HEK293 (cell line): ENCODE measurements at regions not wholly inside any gene's neighbourhood (a gene's known extent, or its start where the extent isn't known, plus 50 kb on each side); places are given as distances from the start of the nearest gene placed in this dataset.

Experiments used
- GLIS1 ChIP-seq: fragments of 450-650 bp; formaldehyde crosslinking; IDR thresholded peaks from 2 replicates; pipeline ENCODE4 v1.5.1; 2016; ENCODE audit warnings: missing biosample characterization, missing genetic modification characterization
- HOXC10 ChIP-seq: sonication (generic); formaldehyde crosslinking; IDR thresholded peaks from 2 replicates; pipeline ENCODE4 v1.8.1; 2023; ENCODE audit warnings: mild to moderate bottlenecking, missing genetic modification reagents
- SETDB1 ChIP-seq: IDR thresholded peaks from one replicate; pipeline ENCODE4 v1.6.1; 2017; ENCODE audit warnings: mild to moderate bottlenecking, low read length, moderate library complexity, mixed read lengths; ENCODE audit not compliant: insufficient read length
- SP3 ChIP-seq: fragments of 450-650 bp; formaldehyde crosslinking; IDR thresholded peaks from 2 replicates; pipeline ENCODE4 v1.5.1; 2016; ENCODE audit warnings: missing biosample characterization, missing genetic modification characterization
- YY2 ChIP-seq: fragments of 450-650 bp; formaldehyde crosslinking; IDR thresholded peaks from 2 replicates; pipeline ENCODE4 v1.5.1; 2016; ENCODE audit warnings: missing biosample characterization, missing genetic modification characterization
- ZBTB1 ChIP-seq: fragments of 450-650 bp; formaldehyde crosslinking; IDR thresholded peaks from 2 replicates; pipeline ENCODE4 v1.5.1; 2016; ENCODE audit warnings: missing biosample characterization, missing genetic modification characterization
- ZBTB11 ChIP-seq: fragments of 450-650 bp; formaldehyde crosslinking; conservative IDR thresholded peaks from 2 replicates; pipeline ENCODE4 v1.5.1; 2016; ENCODE audit warnings: low read depth, missing biosample characterization, missing genetic modification characterization
- ZFP3 ChIP-seq: fragments of 450-650 bp; formaldehyde crosslinking; IDR thresholded peaks from 2 replicates; pipeline ENCODE4 v1.5.1; 2016; ENCODE audit warnings: low read depth, missing biosample characterization, missing genetic modification characterization
- ZFP41 ChIP-seq: fragments of 450-650 bp; formaldehyde crosslinking; IDR thresholded peaks from 2 replicates; pipeline ENCODE4 v1.5.1; 2016; ENCODE audit warnings: missing biosample characterization, missing genetic modification characterization, borderline replicate concordance
- ZNF121 ChIP-seq: fragments of 450-650 bp; formaldehyde crosslinking; IDR thresholded peaks from 2 replicates; pipeline ENCODE4 v1.5.1; 2016; ENCODE audit warnings: missing biosample characterization, missing genetic modification characterization
- ZNF16 ChIP-seq: fragments of 450-650 bp; formaldehyde crosslinking; IDR thresholded peaks from 2 replicates; pipeline ENCODE4 v1.5.1; 2016; ENCODE audit warnings: low read depth, missing biosample characterization, missing genetic modification characterization
- ZNF175 ChIP-seq: fragments of 450-650 bp; formaldehyde crosslinking; IDR thresholded peaks from 2 replicates; pipeline ENCODE4 v1.5.1; 2016; ENCODE audit warnings: missing biosample characterization, missing genetic modification characterization
- ZNF211 ChIP-seq: fragments of 450-650 bp; formaldehyde crosslinking; IDR thresholded peaks from 2 replicates; pipeline ENCODE4 v1.5.1; 2016; ENCODE audit warnings: low read depth, missing biosample characterization, missing genetic modification characterization
- ZNF214 ChIP-seq: fragments of 450-650 bp; formaldehyde crosslinking; IDR thresholded peaks from 2 replicates; pipeline ENCODE4 v1.5.1; 2017; ENCODE audit warnings: missing biosample characterization, mild to moderate bottlenecking, missing genetic modification characterization, borderline replicate concordance
- ZNF248 ChIP-seq: fragments of 450-650 bp; formaldehyde crosslinking; IDR thresholded peaks from 2 replicates; pipeline ENCODE4 v1.5.1; 2017; ENCODE audit warnings: missing biosample characterization, missing genetic modification characterization
- ZNF341 ChIP-seq: fragments of 450-650 bp; formaldehyde crosslinking; IDR thresholded peaks from 2 replicates; pipeline ENCODE4; 2016; ENCODE audit warnings: low read depth, missing biosample characterization, missing genetic modification characterization
- ZNF366 ChIP-seq: fragments of 450-650 bp; formaldehyde crosslinking; conservative IDR thresholded peaks from 2 replicates; pipeline ENCODE4 v1.5.1; 2016; ENCODE audit warnings: missing biosample characterization, missing genetic modification characterization
- ZNF391 ChIP-seq: fragments of 450-650 bp; formaldehyde crosslinking; IDR thresholded peaks from 2 replicates; pipeline ENCODE4 v1.5.1; 2016; ENCODE audit warnings: low read depth, missing biosample characterization, missing genetic modification characterization, borderline replicate concordance
- ZNF501 ChIP-seq: fragments of 450-650 bp; formaldehyde crosslinking; IDR thresholded peaks from 2 replicates; pipeline ENCODE4 v1.5.1; 2016; ENCODE audit warnings: missing biosample characterization, missing genetic modification characterization
- ZNF555 ChIP-seq: fragments of 450-650 bp; formaldehyde crosslinking; conservative IDR thresholded peaks from 2 replicates; pipeline ENCODE4 v1.5.1; 2017; ENCODE audit warnings: missing biosample characterization, mild to moderate bottlenecking, missing genetic modification characterization, inconsistent platforms
- ZNF707 ChIP-seq: fragments of 450-650 bp; formaldehyde crosslinking; IDR thresholded peaks from 2 replicates; pipeline ENCODE4 v1.5.1; 2016; ENCODE audit warnings: missing biosample characterization, missing genetic modification characterization
- ZNF837 ChIP-seq: fragments of 450-650 bp; formaldehyde crosslinking; IDR thresholded peaks from 2 replicates; pipeline ENCODE4 v1.5.1; 2016; ENCODE audit warnings: missing biosample characterization, missing genetic modification characterization
- ZNF843 ChIP-seq: fragments of 450-650 bp; formaldehyde crosslinking; IDR thresholded peaks from 2 replicates; pipeline ENCODE4 v1.5.1; 2016; ENCODE audit warnings: missing biosample characterization, missing genetic modification characterization
- TF ChIP-seq, protein P1 (sequence below): fragments of 450-650 bp; formaldehyde crosslinking; IDR thresholded peaks from 2 replicates; pipeline ENCODE4 v1.5.1; 2016; ENCODE audit warnings: missing biosample characterization, missing genetic modification characterization, borderline replicate concordance
- TF ChIP-seq, protein P2 (sequence below): fragments of 450-650 bp; formaldehyde crosslinking; IDR thresholded peaks from 2 replicates; pipeline ENCODE4 v1.5.1; 2016; ENCODE audit warnings: missing biosample characterization, missing genetic modification characterization
- TF ChIP-seq, protein P3 (sequence below): fragments of 450-650 bp; formaldehyde crosslinking; IDR thresholded peaks from 2 replicates; pipeline ENCODE4 v1.5.1; 2016; ENCODE audit warnings: missing biosample characterization, missing genetic modification characterization, borderline replicate concordance

DNA sequence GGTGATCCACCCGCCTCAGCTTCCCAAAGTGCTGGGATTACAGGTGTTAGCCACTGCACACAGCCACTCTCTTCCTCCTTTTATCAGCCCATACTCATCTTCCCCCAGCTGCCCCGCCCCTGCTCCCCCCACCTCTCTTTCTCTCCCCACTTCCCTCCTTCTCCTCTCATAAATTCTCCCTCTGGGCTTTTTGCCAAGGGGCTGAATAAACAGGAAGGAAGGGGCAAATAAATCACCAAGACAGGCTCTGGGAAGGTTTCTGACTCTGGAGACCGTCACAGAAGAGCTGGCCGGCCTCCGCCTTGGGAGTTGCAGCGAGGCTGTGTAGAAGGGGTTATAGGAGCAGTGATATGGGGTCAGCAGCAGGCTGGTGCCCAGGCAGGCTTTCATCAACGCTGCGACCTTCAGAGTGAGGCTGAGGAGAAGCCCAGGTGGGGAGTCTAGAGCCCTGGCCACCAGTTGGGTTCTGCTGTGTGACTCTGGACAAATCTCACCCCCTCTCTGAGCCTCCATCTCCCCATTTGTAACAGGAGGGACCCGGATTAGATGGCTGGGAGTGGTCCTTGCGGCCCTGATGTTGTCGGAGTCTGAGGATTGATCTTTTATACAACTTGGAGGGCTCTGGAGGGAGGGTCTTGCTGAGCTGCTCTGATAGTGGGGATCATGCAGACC lies 62.6 kb upstream of the RASD2 start (continued):
- TF ChIP-seq ZBTB11 (tag by site-specific recombination) (no peak), ZNF214 (tag by site-specific recombination) (no peak), GLIS1 (tag by site-specific recombination) (peak; percentile 38; the same call in 1 of the 2 replicates), ZNF248 (tag by site-specific recombination) (no peak), ZNF341 (tag by site-specific recombination) (0 out of 2 replicates have a peak, but pooled peaks have one; percentile 14), HOXC10 (CRISPR knock-in tag) (peak; percentile 83; the same call in 1 of the 2 replicates), ZNF843 (tag by site-specific recombination) (no peak), ZNF391 (tag by site-specific recombination) (no peak), ZNF211 (tag by site-specific recombination) (no peak), ZNF837 (no peak), ZNF121 (tag by site-specific recombination) (peak; percentile 28; the same call in 1 of the 2 replicates), ZNF175 (no peak), ZFP3 (tag by site-specific recombination) (no peak), ZNF555 (tag by site-specific recombination) (no peak), ZNF16 (tag by site-specific recombination) (no peak), ZNF501 (no peak), ZBTB1 (tag by site-specific recombination) (no peak), YY2 (no peak), ZNF707 (tag by site-specific recombination) (no peak), SETDB1 (no peak), ZNF366 (tag by site-specific recombination) (no peak; the same call in 1 of the 2 replicates), ZFP41 (tag by site-specific recombination) (no peak), SP3 (no peak; the same call in 1 of the 2 replicates)
- TF ChIP-seq, protein P1, sequence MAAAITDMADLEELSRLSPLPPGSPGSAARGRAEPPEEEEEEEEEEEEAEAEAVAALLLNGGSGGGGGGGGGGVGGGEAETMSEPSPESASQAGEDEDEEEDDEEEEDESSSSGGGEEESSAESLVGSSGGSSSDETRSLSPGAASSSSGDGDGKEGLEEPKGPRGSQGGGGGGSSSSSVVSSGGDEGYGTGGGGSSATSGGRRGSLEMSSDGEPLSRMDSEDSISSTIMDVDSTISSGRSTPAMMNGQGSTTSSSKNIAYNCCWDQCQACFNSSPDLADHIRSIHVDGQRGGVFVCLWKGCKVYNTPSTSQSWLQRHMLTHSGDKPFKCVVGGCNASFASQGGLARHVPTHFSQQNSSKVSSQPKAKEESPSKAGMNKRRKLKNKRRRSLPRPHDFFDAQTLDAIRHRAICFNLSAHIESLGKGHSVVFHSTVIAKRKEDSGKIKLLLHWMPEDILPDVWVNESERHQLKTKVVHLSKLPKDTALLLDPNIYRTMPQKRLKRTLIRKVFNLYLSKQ (tag by site-specific recombination) = no peak
- TF ChIP-seq, protein P2, sequence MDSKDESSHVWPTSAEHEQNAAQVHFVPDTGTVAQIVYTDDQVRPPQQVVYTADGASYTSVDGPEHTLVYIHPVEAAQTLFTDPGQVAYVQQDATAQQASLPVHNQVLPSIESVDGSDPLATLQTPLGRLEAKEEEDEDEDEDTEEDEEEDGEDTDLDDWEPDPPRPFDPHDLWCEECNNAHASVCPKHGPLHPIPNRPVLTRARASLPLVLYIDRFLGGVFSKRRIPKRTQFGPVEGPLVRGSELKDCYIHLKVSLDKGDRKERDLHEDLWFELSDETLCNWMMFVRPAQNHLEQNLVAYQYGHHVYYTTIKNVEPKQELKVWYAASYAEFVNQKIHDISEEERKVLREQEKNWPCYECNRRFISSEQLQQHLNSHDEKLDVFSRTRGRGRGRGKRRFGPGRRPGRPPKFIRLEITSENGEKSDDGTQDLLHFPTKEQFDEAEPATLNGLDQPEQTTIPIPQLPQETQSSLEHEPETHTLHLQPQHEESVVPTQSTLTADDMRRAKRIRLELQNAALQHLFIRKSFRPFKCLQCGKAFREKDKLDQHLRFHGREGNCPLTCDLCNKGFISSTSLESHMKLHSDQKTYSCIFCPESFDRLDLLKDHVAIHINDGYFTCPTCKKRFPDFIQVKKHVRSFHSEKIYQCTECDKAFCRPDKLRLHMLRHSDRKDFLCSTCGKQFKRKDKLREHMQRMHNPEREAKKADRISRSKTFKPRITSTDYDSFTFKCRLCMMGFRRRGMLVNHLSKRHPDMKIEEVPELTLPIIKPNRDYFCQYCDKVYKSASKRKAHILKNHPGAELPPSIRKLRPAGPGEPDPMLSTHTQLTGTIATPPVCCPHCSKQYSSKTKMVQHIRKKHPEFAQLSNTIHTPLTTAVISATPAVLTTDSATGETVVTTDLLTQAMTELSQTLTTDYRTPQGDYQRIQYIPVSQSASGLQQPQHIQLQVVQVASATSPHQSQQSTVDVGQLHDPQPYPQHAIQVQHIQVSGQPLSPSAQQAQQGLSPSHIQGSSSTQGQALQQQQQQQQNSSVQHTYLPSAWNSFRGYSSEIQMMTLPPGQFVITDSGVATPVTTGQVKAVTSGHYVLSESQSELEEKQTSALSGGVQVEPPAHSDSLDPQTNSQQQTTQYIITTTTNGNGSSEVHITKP (tag by site-specific recombination) = peak; percentile 58
- TF ChIP-seq, protein P3, sequence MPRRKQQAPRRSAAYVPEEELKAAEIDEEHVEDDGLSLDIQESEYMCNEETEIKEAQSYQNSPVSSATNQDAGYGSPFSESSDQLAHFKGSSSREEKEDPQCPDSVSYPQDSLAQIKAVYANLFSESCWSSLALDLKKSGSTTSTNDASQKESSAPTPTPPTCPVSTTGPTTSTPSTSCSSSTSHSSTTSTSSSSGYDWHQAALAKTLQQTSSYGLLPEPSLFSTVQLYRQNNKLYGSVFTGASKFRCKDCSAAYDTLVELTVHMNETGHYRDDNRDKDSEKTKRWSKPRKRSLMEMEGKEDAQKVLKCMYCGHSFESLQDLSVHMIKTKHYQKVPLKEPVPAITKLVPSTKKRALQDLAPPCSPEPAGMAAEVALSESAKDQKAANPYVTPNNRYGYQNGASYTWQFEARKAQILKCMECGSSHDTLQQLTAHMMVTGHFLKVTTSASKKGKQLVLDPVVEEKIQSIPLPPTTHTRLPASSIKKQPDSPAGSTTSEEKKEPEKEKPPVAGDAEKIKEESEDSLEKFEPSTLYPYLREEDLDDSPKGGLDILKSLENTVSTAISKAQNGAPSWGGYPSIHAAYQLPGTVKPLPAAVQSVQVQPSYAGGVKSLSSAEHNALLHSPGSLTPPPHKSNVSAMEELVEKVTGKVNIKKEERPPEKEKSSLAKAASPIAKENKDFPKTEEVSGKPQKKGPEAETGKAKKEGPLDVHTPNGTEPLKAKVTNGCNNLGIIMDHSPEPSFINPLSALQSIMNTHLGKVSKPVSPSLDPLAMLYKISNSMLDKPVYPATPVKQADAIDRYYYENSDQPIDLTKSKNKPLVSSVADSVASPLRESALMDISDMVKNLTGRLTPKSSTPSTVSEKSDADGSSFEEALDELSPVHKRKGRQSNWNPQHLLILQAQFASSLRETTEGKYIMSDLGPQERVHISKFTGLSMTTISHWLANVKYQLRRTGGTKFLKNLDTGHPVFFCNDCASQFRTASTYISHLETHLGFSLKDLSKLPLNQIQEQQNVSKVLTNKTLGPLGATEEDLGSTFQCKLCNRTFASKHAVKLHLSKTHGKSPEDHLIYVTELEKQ (tag by site-specific recombination) = peak; percentile 95; the same call in 1 of the 2 replicates
